Activated CD8-positive, alpha-beta T cell treated with anti-CD3 and anti-CD28 coated beads for 36 hours (primary cell): ENCODE measurements at regions not wholly inside any gene's neighbourhood (a gene's known extent, or its start where the extent isn't known, plus 50 kb on each side); places are given as distances from the start of the nearest gene placed in this dataset.

Experiments
- ATAC-seq: fragments of 200-7000 bp; cut with Tn5 transposase; one replicate; pipeline ENCODE4 v1.10.0; 2021; ENCODE audit warnings: mild to moderate bottlenecking, moderate library complexity
- CTCF ChIA-PET: fragments of 350-600 bp; sonication (Branson Sonifier 250); formaldehyde crosslinking; loops from one replicate; lab custom pipeline; 2021; ENCODE audit warnings: antibody characterized with exemption; lab: Charles Lee
- POLR2A ChIA-PET: fragments of 350-600 bp; sonication (Branson Sonifier 250); formaldehyde crosslinking; loops from one replicate; lab custom pipeline; 2021; ENCODE audit warnings: antibody characterized with exemption; lab: Charles Lee
- DNase-seq: peaks from one replicate; pipeline ENCODE4 v3.0.0-alpha.2; 2020
- H3K27ac Mint-ChIP-seq: one replicate; pipeline ENCODE4 v1.8.0; 2021; ENCODE audit warnings: mild to moderate bottlenecking, mixed read lengths
- H3K27me3 Mint-ChIP-seq: one replicate; pipeline ENCODE4 v1.8.0; 2021; ENCODE audit warnings: mixed read lengths
- H3K36me3 Mint-ChIP-seq: one replicate; pipeline ENCODE4 v1.8.0; 2021; ENCODE audit warnings: low read depth, mixed read lengths
- H3K4me1 Mint-ChIP-seq: one replicate; pipeline ENCODE4 v1.8.0; 2021; ENCODE audit warnings: low read depth, mixed read lengths
- H3K4me3 Mint-ChIP-seq: one replicate; pipeline ENCODE4 v1.8.0; 2021; ENCODE audit warnings: mild to moderate bottlenecking, moderate library complexity, mixed read lengths
- H3K9me3 Mint-ChIP-seq: one replicate; pipeline ENCODE4 v1.8.0; 2021; ENCODE audit warnings: mixed read lengths
- intact Hi-C: fragments of 100-400 bp; cut with micrococcal nuclease; formaldehyde crosslinking; loops from one replicate; pipeline ENCODE4 v1.10.0; 2022
- TF ChIP-seq, protein P1 (sequence below): fragments of 200-600 bp; IDR thresholded peaks from one replicate; pipeline ENCODE4 v1.8.0; 2022; ENCODE audit warnings: antibody characterized with exemption, mild to moderate bottlenecking

DNA sequence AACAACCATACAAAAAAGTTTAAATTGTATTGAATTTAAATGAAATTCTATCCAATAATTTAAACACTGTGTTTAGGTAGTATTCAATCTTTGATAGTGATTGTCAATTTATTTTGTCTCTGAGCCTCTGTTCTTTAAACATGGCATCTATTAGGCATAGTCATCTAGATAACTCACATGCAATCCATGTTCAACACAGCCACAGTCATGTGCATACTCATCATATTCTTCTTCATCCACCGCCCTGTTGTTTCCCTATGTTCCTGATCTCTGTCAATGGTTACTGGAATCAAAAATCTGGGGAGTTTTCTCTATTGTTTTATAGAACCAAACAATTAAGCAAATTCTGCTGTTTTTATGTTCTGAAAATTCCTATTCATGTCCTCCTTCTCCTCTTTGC is 521.1 kb upstream of the DAB2 start:
- CTCF ChIA-PET = no interaction called here
- ATAC-seq (no peak), DNase-seq (no peak)
- Mint-ChIP-seq H3K4me1 (peaks cover 3% of the 10 kb centered on the region), H3K9me3 (no peaks in the 10 kb centered on the region), H3K27me3 (no peaks in the 10 kb centered on the region), H3K36me3 (no peaks in the 10 kb centered on the region), H3K27ac (no peak overlapping the region), H3K4me3 (no peak overlapping the region)
- TF ChIP-seq, protein P1, sequence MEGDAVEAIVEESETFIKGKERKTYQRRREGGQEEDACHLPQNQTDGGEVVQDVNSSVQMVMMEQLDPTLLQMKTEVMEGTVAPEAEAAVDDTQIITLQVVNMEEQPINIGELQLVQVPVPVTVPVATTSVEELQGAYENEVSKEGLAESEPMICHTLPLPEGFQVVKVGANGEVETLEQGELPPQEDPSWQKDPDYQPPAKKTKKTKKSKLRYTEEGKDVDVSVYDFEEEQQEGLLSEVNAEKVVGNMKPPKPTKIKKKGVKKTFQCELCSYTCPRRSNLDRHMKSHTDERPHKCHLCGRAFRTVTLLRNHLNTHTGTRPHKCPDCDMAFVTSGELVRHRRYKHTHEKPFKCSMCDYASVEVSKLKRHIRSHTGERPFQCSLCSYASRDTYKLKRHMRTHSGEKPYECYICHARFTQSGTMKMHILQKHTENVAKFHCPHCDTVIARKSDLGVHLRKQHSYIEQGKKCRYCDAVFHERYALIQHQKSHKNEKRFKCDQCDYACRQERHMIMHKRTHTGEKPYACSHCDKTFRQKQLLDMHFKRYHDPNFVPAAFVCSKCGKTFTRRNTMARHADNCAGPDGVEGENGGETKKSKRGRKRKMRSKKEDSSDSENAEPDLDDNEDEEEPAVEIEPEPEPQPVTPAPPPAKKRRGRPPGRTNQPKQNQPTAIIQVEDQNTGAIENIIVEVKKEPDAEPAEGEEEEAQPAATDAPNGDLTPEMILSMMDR = no peak
- intact Hi-C loops = loop anchor here (5.0 kb wide), 1 partner anchor 631 kb away; no protein-coding TSS in a partner anchor
- POLR2A ChIA-PET = no interaction called here

DNA sequence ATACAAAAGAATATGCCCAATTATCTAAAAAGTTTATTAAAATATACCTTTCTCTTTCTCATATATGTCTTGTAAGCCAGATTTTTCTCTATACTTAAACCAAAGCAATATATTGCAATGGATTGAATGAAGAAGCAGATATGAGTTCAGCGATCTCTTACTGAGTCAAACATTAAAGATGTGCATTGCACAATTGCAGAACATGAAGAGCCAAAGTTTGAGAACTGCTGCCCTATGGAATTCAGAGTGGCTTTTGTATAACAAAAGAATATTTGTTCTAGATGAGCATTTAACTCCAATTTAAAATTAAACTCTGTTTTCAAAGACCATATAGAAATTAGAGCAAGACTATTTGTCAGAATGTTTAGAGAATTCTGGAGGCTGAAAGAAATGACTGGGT is 519.0 kb upstream of the DAB2 start:
- H3K27ac Mint-ChIP-seq = no peak overlapping the region
- H3K27me3 Mint-ChIP-seq = no peaks in the 10 kb centered on the region
- no peaks in the 10 kb centered on the region for H3K36me3 Mint-ChIP-seq
- CTCF ChIA-PET = no interaction called here
- DNase-seq (no peak), ATAC-seq (no peak)
- TF ChIP-seq, protein P1 = no peak
- H3K9me3 Mint-ChIP-seq = no peaks in the 10 kb centered on the region
- POLR2A ChIA-PET = no interaction called here
- no peaks in the 10 kb centered on the region for H3K4me1 Mint-ChIP-seq
- no peak overlapping the region for H3K4me3 Mint-ChIP-seq
- intact Hi-C loops = no loop called here

DNA sequence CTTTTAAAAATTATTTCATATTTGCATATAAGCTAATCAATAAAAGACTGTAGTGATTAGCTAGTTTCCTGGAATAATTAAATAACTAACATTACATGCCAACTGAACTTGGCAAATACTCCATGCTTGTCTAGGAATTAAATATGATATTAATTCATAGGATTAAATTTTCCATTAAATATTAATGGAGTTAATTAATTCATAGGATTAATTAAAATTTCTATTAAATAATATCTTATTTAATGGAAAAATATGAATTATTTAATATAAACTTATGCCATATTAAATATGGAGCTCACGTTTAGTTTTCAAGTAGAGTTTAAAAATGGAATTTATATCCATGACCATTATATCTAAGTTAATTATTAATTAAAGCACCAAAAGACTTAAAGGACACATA is 517.8 kb upstream of the DAB2 start:
- TF ChIP-seq, protein P1 = no peak
- H3K27me3 Mint-ChIP-seq = peaks cover 3% of the 10 kb centered on the region
- POLR2A ChIA-PET = no interaction called here
- intact Hi-C loops = no loop called here
- DNase-seq = no peak
- H3K27ac Mint-ChIP-seq = no peak overlapping the region
- H3K9me3 Mint-ChIP-seq = no peaks in the 10 kb centered on the region
- no peaks in the 10 kb centered on the region for H3K4me1 Mint-ChIP-seq
- CTCF ChIA-PET = interaction anchor here (1.0 kb wide), 1 partner anchor 17 kb away, joined by 4 read pairs; no protein-coding TSS in a partner anchor
- no peak overlapping the region for H3K4me3 Mint-ChIP-seq
- no peaks in the 10 kb centered on the region for H3K36me3 Mint-ChIP-seq
- ATAC-seq = no peak

DNA sequence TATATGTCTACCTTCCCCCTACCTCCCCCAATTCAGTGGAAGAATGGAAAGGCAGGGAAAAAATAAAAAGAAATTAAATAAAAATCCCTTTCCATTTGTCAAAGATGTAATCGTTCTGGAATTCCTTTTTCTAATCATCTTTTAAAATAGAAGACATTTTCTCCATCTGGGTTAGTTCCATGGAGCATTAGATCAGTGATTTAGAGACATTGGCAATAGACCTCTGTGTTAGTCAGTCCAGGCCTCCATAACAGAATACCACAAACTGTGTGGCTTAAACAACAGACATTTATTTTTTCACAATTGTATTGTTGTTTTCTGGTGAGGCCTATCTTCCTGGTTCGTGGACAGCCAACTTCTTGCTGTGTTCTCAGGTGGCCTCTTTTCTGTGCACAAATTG is 516.6 kb upstream of the DAB2 start:
- intact Hi-C loops = no loop called here
- H3K27ac Mint-ChIP-seq = no peak overlapping the region
- ChIA-PET POLR2A (no interaction called here), CTCF (interaction anchor here (1.1 to 1.5 kb wide), 2 partner anchors 8 to 228 kb away, joined by 4 to 5 read pairs; no protein-coding TSS in a partner anchor)
- TF ChIP-seq, protein P1 = no peak
- no peaks in the 10 kb centered on the region for H3K4me1 Mint-ChIP-seq
- DNase-seq (no peak), ATAC-seq (no peak)
- no peaks in the 10 kb centered on the region for H3K36me3 Mint-ChIP-seq
- H3K9me3 Mint-ChIP-seq = no peaks in the 10 kb centered on the region
- H3K4me3 Mint-ChIP-seq = no peak overlapping the region
- H3K27me3 Mint-ChIP-seq = peaks cover 6% of the 10 kb centered on the region

DNA sequence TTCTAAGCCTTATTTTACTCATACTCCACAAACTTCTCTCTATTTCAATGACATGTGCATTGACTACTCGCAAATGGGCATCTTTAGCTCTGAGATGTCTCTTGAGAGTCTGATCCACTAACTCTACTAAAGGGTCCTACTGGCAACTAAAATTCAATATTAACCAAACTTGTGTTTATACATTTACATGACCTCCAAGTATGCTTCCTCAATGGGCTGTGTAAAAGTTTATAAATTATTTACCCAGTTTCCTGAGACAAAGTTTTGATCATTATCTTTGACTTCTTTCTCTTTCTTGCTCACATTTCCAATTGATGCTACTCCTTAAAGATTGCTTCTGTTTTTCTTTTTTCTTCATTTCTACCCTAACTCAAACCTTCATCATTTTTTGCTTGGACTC is 510.1 kb upstream of the DAB2 start:
- TF ChIP-seq, protein P1 = no peak
- POLR2A ChIA-PET = no interaction called here
- Mint-ChIP-seq H3K9me3 (no peaks in the 10 kb centered on the region), H3K4me3 (no peak overlapping the region), H3K27ac (no peak overlapping the region), H3K36me3 (no peaks in the 10 kb centered on the region), H3K4me1 (peaks cover 2% of the 10 kb centered on the region), H3K27me3 (peaks cover 25% of the 10 kb centered on the region)
- ATAC-seq = no peak
- DNase-seq = no peak
- intact Hi-C loops = no loop called here
- CTCF ChIA-PET = no interaction called here
